SKM-1 (cell line): ENCODE measurements at regions not wholly inside any gene's neighbourhood (a gene's known extent, or its start where the extent isn't known, plus 50 kb on each side); places are given as distances from the start of the nearest gene placed in this dataset.
"Not testable (repeated sequence)": the region's sequence is repeated elsewhere in the genome, so short reads cannot be mapped to it uniquely, and the experiment has no call there.

Source experiments
- DNase-seq: peaks from one replicate; lab custom pipeline; 2025; ENCODE audit not compliant: unreplicated experiment; lab: John Stamatoyannopoulos, UW

DNA sequence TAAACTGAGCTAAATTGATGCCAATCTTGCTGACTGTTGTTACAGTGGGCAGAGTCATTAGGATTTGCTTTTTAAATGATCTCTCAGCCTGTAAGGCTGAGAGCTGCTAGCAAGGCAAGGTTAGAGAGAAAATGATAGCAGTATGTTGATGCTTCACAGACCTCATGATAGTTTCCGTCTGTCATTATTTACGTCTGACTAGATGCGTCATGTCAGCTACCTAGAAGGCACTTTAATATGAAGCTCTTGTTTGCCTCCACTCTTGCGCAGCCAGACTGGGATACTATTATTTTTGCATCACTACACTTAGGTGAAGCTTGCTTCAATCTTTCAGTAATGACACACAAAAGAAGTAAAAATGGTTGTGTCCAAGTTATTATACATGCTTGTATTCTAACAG lies 313.8 kb downstream of the LNPK start:
- DNase-seq: no peak

DNA sequence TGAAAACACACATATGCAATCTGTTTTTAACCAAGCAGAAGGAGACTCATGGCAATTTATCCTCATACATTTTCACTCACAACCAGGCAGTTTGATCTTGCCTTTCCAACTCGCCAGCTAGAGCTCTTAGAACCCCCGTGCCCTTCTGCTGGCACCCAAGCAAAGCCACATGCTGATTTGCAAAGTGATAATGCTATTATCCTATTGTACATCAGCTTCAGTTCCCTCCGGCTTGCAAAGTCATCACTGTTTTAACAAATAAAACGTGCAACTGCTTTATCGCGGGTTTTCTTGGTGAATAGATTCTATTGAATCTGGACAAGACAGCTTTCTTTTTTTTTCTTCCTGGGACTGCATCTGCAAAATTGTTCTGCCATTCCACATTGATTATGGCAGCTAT lies 314.6 kb downstream of the LNPK start:
- DNase-seq: no peak

DNA sequence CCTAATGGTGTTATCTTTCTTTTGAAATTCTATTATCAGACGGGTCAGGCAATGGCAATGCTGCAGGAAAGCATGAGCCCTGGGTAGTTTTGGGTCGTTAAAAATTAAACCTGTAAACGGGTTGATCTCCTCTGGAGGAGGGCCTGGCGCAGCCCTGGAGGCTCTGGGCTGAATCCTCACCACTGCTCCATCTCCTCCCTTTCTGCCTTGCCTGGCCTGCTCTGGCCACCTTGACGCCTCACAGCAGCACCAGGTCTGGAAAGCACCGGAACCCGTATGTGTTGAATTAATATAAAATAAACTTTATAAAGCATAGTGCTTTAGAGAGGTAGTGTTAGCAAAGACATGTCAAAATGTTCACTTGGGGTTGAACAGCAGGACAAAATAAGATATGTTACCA lies 316.1 kb downstream of the LNPK start:
- no peak for DNase-seq

DNA sequence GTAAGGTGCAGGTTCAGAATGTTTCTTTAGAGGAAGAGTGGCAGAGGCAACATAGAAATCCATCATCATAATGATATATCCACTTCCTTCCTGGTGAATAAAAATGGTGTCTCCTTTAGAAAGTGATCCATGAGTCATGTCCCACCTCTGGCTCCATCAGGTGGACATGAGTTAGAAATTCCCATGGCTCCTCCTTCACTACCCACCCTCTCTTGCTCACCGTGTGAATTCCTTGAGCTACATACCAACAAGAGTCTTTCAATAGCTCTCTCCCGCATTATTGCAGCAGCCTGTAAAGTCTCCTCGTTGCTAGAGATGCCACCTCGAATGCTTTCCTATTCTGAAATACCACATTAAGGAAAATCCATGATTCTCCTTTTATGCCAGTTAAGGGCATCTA lies 317.6 kb downstream of the LNPK start:
- no peak for DNase-seq

DNA sequence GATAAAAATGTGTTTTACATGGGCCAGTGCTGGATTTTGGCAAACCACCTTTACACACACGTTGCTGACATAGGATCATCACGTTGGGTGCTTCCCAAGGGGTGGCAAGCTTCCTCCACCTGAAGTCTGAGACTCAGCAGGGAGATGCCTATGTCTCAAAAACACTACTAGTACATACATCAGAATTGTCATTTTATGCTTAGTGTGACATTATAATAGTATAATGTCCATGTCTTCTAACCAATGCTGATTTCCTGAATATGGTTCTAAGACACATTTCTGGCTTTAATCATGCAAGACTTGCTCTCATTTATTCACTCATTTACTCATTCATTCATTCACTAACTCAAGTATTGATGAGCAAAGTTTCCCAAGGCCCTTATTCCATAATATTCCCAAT lies 322.3 kb downstream of the LNPK start:
- no peak for DNase-seq

DNA sequence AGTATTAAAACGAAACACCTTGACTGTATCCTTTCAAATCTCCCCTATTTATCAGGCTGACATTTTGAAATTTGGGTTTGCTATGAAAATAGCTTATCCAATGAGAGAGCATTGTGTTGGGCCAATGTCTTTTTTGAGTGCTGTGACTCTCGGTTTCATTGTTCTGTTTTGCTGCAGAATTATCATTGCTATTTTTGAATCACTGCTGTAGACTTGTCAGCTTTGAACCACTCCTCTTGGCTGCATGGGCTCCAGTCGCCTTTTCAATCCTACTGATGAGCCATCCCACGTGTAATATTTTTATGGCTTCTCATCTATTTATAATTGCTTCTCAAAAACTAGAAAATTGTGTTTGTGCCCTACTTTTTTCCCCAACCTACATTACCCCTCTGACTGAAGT lies 322.8 kb downstream of the LNPK start:
- no peak for DNase-seq

DNA sequence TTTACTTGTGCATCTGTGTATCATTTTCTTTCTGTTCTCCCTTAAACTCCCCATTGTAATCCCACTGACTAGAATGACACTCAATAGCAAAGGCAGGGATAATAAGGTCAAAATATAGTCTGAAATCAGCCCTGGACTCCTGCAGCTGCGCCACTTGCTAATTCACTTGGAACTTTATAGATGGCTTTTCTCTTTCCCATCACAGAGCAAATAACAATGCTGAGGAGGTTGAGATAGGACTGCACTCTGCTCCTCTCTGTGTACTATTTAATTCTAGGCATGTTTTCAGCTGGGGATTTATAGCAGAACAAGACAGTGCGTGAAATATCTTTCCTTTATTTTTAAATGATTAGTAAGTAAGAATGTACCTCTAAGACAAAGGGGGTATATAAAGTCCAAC lies 324.2 kb downstream of the LNPK start:
- DNase-seq: no peak

DNA sequence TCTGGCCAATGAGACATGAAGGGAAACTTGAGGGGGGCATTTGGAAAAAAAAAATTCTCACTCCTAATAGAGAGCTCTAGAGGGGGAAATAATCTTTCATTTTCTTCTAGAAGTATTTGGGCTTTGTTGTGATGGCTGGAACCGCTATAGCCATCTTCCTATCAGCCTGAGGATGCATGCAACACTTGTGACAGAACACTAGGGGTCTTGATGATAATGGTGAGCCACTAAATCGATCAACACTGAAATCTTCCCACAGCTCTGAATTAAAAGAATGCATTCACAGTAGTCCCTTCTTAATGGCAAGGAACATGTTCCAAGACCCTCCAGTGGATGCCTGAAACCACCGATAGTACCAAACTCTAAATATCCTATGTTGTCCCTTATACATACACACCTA lies 325.3 kb downstream of the LNPK start:
- no peak for DNase-seq

DNA sequence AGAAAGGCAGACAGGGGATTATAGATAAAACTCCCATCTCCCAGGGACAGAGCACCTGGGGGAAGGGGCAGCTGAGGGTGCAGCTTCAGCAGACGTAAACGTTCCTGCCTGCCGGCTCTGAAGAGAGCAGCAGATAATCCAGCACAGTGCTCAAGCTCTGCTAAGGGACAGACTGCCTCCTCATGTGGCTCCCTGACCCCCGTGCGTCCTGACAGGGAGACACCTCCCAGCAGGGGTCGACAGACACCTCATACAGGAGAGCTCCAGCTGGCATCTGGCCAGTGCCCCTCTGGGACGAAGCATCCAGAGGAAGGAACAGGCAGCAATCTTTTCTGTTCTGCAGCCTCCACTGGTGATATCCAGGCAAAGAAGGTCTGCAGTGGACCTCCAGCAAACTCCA lies 333.3 kb downstream of the LNPK start:
- DNase-seq: not testable (repeated sequence)

DNA sequence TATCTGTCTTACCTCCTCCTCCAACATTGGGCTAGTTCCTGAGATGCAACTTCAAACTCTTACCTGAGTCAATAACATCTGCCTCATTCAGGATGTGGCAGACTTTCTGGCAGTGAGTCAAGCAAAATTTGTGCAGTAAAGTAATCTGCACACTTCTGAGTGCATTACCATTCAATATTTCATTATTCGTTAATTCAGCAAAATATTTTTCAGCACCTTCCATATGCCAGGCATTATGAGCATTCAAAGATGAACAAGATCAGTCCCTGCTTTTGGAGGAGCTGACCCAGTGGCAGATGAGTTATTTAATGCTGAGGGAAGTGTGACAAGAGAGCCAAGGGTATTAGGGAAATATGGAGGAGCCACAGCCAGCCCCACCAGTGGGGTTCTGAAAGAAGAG lies 339.7 kb downstream of the LNPK start:
- DNase-seq: no peak

DNA sequence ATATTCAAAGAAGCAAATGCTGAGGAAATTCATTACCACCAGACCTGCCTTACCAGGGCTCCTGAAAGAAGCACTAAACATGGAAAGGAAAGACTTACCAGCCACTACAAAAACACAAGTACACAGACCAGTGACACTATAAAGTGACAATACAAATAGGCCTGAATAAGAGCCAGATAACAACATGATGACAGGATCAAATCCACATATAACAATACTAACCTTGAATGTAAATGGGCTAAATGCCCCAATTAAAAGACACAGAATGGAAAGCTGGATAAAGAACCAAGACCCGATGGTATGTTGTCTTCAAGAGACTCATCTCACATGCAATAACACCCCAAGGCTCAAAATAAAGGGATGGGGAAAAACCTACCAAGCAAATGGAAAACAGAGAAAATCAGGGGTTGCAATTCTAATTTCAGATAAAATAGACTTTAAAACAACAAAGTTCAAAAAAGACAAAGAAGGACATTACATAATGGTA lies 353.4 kb downstream of the LNPK start:
- no peak for DNase-seq

DNA sequence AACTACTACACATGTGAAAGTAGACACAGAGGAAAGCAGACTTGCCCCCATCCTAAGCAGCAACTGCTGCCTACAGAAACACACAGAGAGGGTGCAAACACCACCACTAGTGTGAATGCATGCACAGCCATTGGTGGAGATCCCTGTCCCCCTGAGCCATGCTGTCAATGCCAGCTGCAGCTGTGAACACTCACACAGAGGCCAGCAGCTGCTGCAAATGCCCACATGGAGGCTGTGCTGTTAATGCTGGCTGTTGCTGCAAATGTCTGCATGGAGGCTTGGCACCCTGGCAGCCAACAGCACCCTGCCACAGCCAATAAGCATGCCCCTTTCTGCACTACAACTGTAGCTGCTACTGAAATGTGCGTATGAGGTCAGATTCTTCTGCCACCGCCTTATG lies 355.0 kb downstream of the LNPK start:
- no peak for DNase-seq

DNA sequence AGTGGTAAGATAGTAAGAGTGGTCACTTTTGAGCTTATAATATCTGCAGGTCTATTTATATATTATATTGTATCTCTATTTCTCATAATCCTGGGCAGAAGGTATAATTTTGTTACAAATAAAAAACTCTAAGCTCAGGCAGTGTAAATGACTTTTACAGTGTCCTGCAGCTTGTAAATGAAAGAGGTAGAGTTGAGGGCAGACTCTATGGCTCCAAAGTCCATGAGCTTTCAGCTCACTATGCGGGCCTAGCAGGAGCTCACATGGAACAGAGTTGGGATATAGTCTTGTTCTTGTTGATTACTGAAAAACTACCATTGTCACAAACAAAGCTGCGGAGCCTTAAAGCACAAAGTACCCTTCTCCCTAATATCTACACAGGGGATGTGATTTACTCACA lies 361.4 kb downstream of the LNPK start:
- DNase-seq: no peak

DNA sequence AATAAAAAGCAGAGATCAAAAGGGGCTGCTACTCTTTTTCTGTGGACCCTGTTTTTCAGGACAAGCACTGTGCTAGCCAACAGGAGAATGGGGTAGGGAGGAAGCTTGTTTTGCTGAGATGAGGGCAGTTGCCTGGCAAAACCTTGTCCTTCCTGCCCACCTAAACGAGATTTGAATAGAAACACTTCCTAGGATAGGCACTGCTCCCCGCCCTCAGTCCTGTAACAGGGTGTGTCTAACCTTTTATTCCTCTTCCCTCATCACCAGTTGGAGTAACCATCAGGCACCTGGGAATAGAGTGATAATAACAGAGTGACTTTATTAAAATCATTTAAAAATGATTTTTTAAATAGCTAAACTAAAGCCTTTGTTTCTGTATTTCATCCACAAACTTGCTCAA lies 368.8 kb downstream of the LNPK start:
- no peak for DNase-seq

DNA sequence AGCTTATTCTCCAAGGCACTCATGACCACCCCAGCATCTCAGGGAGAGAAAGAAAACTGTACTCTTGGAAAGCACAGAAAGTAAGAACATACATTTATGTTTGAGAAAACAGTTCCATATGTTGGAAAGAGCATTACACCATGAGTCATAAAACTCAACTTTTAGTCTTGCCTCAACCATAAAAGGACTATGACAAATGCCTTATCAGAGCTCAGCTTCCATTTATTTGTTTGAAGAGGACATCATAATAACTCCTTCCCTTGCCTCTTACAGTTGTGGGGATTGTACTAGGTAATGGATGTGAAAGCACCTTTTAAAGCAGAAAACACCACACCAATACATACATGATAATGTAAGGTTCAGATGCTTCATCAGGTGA lies 370.8 kb downstream of the LNPK start:
- no peak for DNase-seq

DNA sequence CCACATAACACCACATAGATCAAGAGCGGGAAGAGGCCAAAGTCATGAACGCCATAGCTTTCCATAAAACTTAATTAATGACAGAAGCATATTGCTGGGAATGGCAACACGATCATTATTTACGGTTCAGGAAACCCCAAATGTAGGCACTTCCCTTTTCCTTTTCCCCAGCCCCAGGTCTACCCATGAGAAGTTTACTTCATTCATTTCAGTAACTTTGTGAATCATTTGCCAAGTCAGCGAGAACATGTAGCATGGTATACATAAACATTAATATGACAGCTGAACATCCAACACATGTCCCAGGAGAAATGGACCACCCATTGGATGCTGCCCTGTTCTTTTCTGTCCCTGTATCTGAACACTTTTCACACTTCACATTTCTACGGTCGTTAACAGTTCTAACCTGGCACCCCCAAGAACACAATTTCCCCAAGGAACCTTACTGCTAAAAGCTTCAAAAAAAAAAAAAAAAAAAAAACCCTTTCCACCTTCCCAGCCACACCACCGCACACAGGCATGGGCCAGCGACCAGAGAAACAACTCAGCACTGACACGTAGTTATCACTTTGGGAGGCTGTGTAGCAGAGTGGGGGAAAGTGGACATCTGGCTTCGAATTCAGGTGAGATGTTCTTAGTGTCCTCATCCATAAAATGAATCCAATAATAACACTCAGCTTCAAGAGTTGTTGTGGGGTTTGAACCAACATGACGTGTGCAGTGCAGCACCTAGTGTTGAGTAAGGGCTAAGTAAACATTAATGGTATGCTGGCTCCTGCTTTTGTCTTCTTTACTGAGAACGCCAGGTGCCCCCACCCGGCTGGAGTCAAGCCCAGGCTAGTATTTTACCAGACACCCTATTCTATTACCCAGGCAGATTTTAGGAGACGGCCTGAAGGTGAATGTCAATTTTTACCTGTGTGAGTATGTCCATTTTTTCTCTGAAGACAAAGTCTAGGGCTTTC lies 371.5 kb downstream of the LNPK start:
- no peak for DNase-seq

DNA sequence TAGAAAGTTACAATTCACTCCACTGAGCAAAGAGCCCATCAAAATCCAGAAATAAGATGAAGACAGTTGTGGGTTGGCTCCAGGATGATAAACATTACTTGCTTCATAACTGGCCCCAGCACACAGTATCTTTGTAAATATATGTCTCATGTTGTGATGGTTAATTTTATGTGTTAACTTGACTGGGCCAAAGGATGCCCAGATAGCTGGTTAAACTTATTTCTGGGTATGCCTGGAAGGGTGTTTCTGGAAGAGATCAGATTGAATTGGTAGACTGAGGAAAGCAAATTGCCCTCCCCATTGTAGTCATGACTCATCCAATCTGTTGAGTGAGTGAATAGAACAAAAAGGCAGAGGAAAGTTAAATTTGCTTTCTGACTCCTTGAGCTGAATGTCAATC lies 373.8 kb downstream of the LNPK start:
- DNase-seq: no peak

DNA sequence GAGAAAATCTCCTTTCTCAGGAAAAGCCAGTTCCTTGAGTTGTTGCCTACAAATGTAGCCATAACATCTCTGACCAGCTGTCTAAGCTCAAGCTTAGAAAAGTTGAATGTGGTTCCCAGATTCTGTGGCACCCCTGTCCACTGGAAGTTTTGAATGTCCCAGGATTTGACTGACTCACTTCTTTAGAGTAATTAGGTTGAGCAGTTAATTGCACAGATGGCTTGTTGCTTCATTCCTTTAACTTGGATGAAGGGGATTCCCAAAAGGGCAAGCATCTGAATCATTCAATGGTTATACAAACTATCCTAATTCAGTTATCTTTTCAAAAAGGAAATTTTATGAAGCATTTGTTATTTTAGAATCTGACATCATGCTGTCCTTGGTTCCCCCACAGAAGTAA lies 374.7 kb downstream of the LNPK start:
- no peak for DNase-seq

DNA sequence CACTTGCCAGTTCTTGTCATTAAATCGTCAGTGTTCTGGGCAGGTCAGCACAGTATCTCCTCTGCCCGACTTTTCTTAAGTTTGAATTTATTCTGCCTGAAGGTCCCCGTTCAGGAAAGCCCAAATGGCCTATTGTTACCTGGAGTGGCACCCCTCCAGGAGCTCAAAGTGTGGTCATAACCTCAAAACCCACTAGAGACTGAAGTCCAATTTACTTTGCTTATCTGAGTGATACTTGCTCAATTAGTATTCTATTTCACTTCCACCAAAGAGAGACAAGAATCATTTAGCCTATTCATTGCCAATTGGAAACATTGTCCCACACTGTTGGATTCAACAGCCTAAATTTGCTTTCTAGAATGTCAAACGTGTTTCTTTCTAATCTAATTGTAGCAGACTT lies 375.3 kb downstream of the LNPK start:
- no peak for DNase-seq

DNA sequence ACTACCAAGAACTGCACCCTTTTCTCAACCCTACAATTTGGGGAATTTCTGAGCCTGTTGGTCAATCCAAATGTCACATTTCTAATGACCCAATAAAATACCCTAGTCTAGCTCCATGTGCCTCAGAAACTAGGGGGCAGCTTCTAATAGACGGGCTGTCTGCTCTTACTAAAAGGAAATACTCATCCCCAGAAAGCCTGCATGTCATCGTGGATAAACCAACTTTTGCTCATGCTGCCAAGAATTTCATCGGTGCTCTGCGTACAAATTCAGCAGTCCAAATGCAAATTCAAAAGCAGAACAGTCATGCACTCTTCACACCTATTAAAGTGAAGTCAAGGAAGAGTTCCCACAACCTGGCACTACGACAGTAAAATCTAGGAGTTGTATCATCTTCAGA lies 377.3 kb downstream of the LNPK start:
- no peak for DNase-seq

DNA sequence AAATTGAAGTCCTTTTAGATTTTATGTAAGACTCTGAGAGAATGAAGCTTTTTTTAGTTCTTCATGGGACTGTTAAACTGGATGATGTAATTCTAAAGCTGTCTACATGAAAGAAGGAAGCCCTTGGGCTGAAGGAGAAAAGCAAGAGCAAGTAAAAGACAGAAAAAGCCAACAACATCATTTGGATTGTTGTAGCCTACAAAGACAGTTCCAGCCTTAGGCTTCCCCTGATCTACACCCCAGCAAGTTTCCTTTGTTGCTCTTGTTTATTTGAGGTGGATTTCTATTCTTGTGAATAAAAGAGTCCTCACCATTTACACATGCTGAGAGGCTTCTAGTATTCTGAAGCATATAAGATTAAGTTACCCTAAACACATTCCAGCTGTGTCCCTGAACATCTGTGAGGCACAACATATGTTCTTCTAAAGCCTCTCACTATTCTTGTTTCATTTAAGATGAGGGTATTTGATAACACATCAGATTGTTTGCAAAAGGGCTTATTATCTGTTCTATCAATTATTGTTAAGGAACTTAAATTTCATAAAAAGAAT lies 377.8 kb downstream of the LNPK start:
- no peak for DNase-seq

DNA sequence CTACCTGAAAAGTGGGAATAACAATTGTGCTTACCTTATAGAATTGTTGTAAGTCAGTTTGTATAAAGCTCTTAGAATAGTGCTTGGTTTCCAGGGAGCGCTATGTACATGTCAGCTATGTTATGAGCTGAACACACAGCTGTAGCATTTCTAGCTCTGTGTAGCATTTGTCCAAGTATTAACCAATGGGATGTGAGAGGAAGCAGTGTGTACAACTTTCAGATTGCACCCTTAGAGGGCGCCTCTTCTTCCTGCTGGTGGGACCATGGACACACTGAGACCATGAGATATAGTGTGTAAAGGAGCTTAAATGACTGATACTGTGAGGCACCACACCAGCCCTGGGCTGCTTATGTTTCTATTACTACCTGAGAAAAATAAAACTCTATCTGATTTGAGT lies 380.2 kb downstream of the LNPK start:
- DNase-seq: no peak

DNA sequence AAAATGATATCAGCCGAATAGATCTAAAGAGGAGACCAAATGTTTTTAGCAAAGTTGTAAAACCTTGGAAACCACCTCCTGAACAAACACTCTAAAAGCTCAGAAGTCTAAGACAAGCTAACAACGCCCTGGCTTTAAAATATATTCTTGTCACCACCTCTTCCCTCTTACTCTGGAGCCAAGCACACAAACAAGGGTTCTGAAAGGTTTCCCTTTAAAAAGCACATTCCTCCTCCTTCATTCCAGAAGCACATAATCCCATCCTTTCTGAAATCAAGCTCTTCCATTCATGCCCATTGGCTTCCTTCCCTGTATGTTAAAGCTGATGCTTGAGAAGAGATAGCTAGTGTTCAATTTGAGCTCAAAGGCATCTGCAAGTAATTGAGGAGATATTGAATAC lies 382.0 kb downstream of the LNPK start:
- no peak for DNase-seq
